Brain microvascular endothelial cell (primary cell): ENCODE measurements at regions not wholly inside any gene's neighbourhood (a gene's known extent, or its start where the extent isn't known, plus 50 kb on each side); places are given as distances from the start of the nearest gene placed in this dataset.

Experiments
- DNase-seq: peaks from one replicate; pipeline ENCODE4 v3.0.0-alpha.2; 2020
- H3K27ac ChIP-seq: fragments of 250-450 bp; sonication (Bioruptor Pico); 2 replicates; pipeline ENCODE4 v1.5.1; 2020; ENCODE audit warnings: mild to moderate bottlenecking, moderate library complexity
- H3K27me3 ChIP-seq: fragments of 250-450 bp; sonication (Bioruptor Pico); replicated peaks from 2 replicates; pipeline ENCODE4 v1.5.1; 2020; ENCODE audit warnings: mild to moderate bottlenecking
- H3K36me3 ChIP-seq: fragments of 250-450 bp; sonication (Bioruptor Pico); replicated peaks from 2 replicates; pipeline ENCODE4 v1.5.1; 2020; ENCODE audit warnings: mild to moderate bottlenecking
- H3K4me3 ChIP-seq: 2 replicates; pipeline ENCODE4 v1.5.1; 2011; ENCODE audit warnings: low read depth, mild to moderate bottlenecking, control low read depth, low read length, moderate library complexity
- in situ Hi-C: cut with HindIII; loops from 2 replicates; pipeline ENCODE4 v1.10.0; 2017; ENCODE audit warnings: low sequenced_read_pairs, low pct_ligation_motif_present
- TF ChIP-seq, protein P1 (sequence below): IDR thresholded peaks from 2 replicates; pipeline ENCODE4 v1.5.1; 2011; ENCODE audit warnings: low read depth, mild to moderate bottlenecking, moderate library complexity, low read length, control low read depth, inconsistent platforms; ENCODE audit errors: missing control alignments

DNA sequence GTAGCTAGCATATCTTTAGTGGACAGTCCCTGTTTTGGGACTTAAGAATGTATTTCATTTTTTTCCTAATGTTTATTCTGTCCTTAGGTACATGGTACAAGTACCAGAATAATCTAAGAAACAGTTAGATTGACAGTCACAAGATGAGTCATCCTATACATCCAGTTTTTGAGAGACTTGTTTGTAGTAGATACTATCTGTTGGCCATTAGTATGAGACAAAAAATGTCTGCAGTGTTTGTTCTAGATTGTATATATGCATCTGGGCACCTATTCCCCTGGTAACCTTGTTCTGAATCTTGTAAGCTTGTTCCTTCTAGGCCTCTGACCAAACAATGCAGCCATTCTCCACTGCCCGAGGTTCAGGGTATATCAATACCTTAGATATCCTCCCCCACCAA is 1343.5 kb downstream of the SUCLG1 start:
- in situ Hi-C loops, result no loop called here
- Histone ChIP-seq H3K27me3 (no peaks in the 10 kb centered on the region), H3K27ac (no peak overlapping the region), H3K4me3 (no peak overlapping the region), H3K36me3 (no peaks in the 10 kb centered on the region)
- no peak for DNase-seq
- TF ChIP-seq, protein P1, sequence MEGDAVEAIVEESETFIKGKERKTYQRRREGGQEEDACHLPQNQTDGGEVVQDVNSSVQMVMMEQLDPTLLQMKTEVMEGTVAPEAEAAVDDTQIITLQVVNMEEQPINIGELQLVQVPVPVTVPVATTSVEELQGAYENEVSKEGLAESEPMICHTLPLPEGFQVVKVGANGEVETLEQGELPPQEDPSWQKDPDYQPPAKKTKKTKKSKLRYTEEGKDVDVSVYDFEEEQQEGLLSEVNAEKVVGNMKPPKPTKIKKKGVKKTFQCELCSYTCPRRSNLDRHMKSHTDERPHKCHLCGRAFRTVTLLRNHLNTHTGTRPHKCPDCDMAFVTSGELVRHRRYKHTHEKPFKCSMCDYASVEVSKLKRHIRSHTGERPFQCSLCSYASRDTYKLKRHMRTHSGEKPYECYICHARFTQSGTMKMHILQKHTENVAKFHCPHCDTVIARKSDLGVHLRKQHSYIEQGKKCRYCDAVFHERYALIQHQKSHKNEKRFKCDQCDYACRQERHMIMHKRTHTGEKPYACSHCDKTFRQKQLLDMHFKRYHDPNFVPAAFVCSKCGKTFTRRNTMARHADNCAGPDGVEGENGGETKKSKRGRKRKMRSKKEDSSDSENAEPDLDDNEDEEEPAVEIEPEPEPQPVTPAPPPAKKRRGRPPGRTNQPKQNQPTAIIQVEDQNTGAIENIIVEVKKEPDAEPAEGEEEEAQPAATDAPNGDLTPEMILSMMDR, result no peak

DNA sequence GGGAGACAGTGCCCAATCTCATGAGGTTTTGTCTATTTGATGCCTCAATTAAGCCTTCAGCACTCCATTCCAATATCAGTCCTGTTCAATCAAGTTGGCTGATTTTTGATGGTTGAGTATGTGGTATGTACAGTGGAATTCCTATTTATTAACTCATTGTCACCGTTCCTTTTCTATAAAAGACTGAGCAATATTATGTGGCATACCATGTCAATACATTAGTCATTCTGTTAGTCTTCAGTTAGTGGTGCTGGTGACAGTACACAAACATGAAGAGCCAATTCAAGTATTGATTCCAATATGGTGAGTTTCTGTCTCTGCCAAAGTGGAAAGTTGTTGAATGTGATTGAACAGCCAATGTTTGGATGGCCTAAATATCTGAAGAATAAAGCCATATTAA is 1343.9 kb downstream of the SUCLG1 start:
- no peak overlapping the region for H3K4me3 ChIP-seq
- in situ Hi-C loops, result no loop called here
- no peak for DNase-seq
- no peak overlapping the region for H3K27ac ChIP-seq
- TF ChIP-seq, protein P1, result no peak
- no peaks in the 10 kb centered on the region for H3K36me3 ChIP-seq
- no peaks in the 10 kb centered on the region for H3K27me3 ChIP-seq

- no peaks in the 10 kb centered on the region for H3K36me3 ChIP-seq
- in situ Hi-C loops, result no loop called here
- no peak for DNase-seq
- H3K27me3 ChIP-seq, result no peaks in the 10 kb centered on the region
- no peak overlapping the region for H3K27ac ChIP-seq
- no peak overlapping the region for H3K4me3 ChIP-seq
- TF ChIP-seq, protein P1, result no peak
These were observed 1345.1 kb downstream of the SUCLG1 start for GRCh38 chr2:83113953-83114352.

DNA sequence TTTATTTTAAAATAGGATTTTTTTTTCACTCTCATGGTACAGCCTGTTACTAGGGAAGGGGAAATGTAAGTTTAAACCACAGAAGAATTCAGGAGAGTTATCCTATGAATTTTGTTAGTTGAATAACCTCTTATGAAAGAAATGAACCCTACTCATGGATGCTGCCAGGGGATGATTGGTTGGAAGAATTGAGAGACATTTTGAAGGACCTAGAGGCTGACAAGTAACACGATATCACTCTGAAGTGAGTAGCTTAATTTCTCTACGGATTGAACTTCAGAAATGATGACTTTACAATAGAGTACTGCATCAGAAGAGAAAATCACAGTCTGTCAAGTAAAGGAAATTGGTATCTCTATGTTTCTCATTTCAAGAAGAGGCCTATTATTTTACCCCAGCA is 1346.2 kb downstream of the SUCLG1 start:
- H3K4me3 ChIP-seq, result no peak overlapping the region
- DNase-seq, result no peak
- no peaks in the 10 kb centered on the region for H3K27me3 ChIP-seq
- no peaks in the 10 kb centered on the region for H3K36me3 ChIP-seq
- TF ChIP-seq, protein P1, result no peak
- no peak overlapping the region for H3K27ac ChIP-seq
- in situ Hi-C loops, result no loop called here

DNA sequence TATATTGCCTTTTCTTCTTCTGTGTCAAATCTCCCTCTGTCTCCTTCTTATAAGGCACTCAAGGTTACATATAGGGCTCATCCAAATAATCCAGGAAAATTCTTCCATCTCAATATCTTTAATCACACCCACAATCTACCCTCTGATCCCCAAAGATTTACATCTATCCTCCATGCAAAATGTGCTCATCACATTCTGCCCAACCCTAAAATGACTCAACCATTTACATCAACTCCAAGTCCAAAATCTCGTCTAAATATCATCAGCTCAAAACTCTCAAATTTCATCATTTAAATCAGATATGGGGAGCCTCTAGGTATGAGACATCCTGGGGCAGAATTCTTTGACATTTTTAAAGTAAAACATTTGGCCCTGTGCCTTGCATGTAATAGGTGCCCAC is 1349.8 kb downstream of the SUCLG1 start:
- TF ChIP-seq, protein P1, result no peak
- Histone ChIP-seq H3K4me3 (no peak overlapping the region), H3K36me3 (no peaks in the 10 kb centered on the region), H3K27ac (no peak overlapping the region), H3K27me3 (no peaks in the 10 kb centered on the region)
- DNase-seq, result no peak
- in situ Hi-C loops, result no loop called here

DNA sequence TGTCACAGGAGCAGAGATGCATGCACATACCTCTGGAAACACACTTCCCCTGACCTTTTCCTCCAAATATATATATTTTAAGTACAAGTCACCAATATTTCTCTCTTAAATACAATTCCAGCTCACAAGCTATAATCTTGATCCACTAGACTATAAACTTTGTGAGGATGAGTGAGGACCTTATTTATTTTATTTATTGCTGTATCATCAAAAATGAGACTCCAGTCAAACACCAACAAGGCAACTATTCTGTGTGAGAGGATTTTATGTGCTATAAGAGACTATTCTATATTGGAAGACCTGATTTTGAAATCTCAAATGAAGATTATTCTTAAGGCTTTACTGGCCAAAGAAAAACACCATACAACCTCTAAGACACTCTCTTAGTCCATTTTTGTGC is 1352.2 kb downstream of the SUCLG1 start:
- in situ Hi-C loops, result no loop called here
- TF ChIP-seq, protein P1, result no peak
- H3K27ac ChIP-seq, result no peak overlapping the region
- no peak for DNase-seq
- no peaks in the 10 kb centered on the region for H3K36me3 ChIP-seq
- H3K4me3 ChIP-seq, result no peak overlapping the region
- no peaks in the 10 kb centered on the region for H3K27me3 ChIP-seq
